ENCODE measurements at regions not wholly inside any gene's neighbourhood (a gene's known extent, or its start where the extent isn't known, plus 50 kb on each side); places are given as distances from the start of the nearest gene placed in this dataset.

DNA sequence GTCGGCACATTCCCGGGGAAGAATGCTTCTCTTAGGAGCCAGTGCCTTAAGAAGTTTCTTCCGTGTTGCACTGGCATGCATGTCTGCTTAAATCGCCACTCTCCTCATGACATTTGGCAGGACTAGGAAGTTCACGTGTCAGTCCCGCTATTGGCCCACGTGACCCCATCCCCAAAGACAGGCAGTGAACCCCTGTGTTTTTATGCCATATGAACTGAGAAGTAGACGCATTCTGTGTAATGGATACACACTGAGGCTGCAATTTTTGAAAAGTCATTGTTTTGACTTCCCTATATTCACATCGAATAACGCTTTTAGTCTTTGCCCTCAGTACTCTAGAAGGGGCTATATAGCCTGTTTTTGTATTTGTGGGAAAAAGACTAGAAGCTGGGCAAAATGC lies 125.6 kb upstream of the TBL1XR1 start:
- TF ChIP-seq EZH2 (IDR thresholded peaks at IDR 0.05; ENCODE audit: borderline replicate concordance, low read depth, low read length, poor library complexity, severe bottlenecking) = no peak
- TF ChIP-seq, protein P1, sequence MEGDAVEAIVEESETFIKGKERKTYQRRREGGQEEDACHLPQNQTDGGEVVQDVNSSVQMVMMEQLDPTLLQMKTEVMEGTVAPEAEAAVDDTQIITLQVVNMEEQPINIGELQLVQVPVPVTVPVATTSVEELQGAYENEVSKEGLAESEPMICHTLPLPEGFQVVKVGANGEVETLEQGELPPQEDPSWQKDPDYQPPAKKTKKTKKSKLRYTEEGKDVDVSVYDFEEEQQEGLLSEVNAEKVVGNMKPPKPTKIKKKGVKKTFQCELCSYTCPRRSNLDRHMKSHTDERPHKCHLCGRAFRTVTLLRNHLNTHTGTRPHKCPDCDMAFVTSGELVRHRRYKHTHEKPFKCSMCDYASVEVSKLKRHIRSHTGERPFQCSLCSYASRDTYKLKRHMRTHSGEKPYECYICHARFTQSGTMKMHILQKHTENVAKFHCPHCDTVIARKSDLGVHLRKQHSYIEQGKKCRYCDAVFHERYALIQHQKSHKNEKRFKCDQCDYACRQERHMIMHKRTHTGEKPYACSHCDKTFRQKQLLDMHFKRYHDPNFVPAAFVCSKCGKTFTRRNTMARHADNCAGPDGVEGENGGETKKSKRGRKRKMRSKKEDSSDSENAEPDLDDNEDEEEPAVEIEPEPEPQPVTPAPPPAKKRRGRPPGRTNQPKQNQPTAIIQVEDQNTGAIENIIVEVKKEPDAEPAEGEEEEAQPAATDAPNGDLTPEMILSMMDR (conservative IDR thresholded peaks at IDR 0.05; ENCODE audit: low read depth, low read length) = no peak

Data from A673 (cell line).